Upper lobe of right lung (tissue), 1 donor: ENCODE measurements at regions not wholly inside any gene's neighbourhood (a gene's known extent, or its start where the extent isn't known, plus 50 kb on each side); places are given as distances from the start of the nearest gene placed in this dataset.

Source experiments
- ATAC-seq: fragments of 200-7000 bp; cut with Tn5 transposase; one replicate; pipeline ENCODE4 v1.9.1; 2020; ENCODE audit warnings: mild to moderate bottlenecking, moderate library complexity
- DNase-seq: peaks from one replicate; pipeline ENCODE4 v3.0.0-alpha.2; 2020
- H3K27ac ChIP-seq: fragments of 200-600 bp; one replicate; pipeline ENCODE4 v1.8.0; 2022
- H3K27me3 ChIP-seq: fragments of 200-600 bp; one replicate; pipeline ENCODE4 v1.8.0; 2022; ENCODE audit warnings: mild to moderate bottlenecking
- H3K36me3 ChIP-seq: fragments of 200-600 bp; one replicate; pipeline ENCODE4 v1.8.0; 2022
- H3K4me1 ChIP-seq: fragments of 200-600 bp; one replicate; pipeline ENCODE4 v1.8.0; 2022
- H3K4me3 ChIP-seq: fragments of 200-600 bp; one replicate; pipeline ENCODE4 v1.8.0; 2022; ENCODE audit warnings: mild to moderate bottlenecking
- H3K9me3 ChIP-seq: fragments of 200-600 bp; one replicate; pipeline ENCODE4 v1.8.0; 2022
- CTCF ChIP-seq: fragments of 200-600 bp; IDR thresholded peaks from one replicate; pipeline ENCODE4 v1.8.0; 2022; ENCODE audit warnings: antibody characterized with exemption
- intact Hi-C: fragments of 100-400 bp; cut with DNase I; formaldehyde crosslinking; loops from one replicate; pipeline ENCODE4 v1.11.0; 2022
- donor health status: DM: no; HTN: yes; CAD: no; lungs with severe emphysema.

DNA sequence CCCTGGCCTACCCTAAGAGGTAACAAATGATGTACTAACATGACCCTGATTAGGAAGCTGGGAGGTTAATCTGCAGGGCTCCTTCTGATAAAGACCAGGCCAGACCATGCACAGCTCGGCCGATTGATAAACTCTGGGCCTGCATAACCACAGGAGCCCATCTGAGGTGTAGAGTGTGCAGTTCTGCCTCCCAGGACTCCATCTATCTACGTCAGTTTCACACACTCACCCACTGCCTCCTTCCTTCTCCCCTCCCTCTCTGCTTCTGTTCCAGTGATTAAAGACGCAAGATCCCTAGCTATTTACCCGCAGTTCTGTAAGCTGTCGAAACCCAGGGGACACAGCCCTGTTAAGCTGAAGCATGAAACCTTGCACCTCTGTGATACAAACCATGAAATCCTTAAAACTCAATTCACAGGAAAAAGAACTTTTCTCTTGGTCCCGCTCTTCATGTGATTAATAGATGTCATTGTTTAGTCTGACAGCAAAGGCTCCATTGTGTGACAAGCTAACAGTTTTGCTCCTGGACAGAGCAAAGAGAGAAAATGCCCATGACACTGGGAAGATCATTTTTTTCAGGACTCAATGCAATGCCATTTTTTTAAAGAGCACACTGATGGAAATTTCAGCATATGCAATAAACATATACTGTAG is 470.6 kb downstream of the MAFB start:
- H3K4me3 ChIP-seq: no peak overlapping the region
- H3K27me3 ChIP-seq: no peaks in the 10 kb centered on the region
- DNase-seq (no peak), ATAC-seq (no peak)
- TF ChIP-seq CTCF: no peak
- no peaks in the 10 kb centered on the region for H3K36me3 ChIP-seq
- H3K4me1 ChIP-seq: no peaks in the 10 kb centered on the region
- no peak overlapping the region for H3K27ac ChIP-seq
- no peaks in the 10 kb centered on the region for H3K9me3 ChIP-seq
- intact Hi-C loops: no loop called here

- DNase-seq (no peak), ATAC-seq (no peak)
- intact Hi-C loops: no loop called here
- Histone ChIP-seq H3K27ac (no peak overlapping the region), H3K4me3 (no peak overlapping the region), H3K36me3 (no peaks in the 10 kb centered on the region), H3K27me3 (no peaks in the 10 kb centered on the region), H3K4me1 (no peaks in the 10 kb centered on the region), H3K9me3 (no peaks in the 10 kb centered on the region)
- TF ChIP-seq CTCF: no peak
Measured at GRCh38 chr20:40207655-40208054, 481.4 kb downstream of the MAFB start.

GRCh38 chr20:40205971-40206370 is 483.1 kb downstream of the MAFB start:
- H3K36me3 ChIP-seq: no peaks in the 10 kb centered on the region
- no peak overlapping the region for H3K27ac ChIP-seq
- no peak for ATAC-seq
- H3K4me1 ChIP-seq: no peaks in the 10 kb centered on the region
- DNase-seq: no peak
- intact Hi-C loops: no loop called here
- H3K27me3 ChIP-seq: no peaks in the 10 kb centered on the region
- no peak for TF ChIP-seq CTCF
- H3K4me3 ChIP-seq: no peak overlapping the region
- no peaks in the 10 kb centered on the region for H3K9me3 ChIP-seq

DNA sequence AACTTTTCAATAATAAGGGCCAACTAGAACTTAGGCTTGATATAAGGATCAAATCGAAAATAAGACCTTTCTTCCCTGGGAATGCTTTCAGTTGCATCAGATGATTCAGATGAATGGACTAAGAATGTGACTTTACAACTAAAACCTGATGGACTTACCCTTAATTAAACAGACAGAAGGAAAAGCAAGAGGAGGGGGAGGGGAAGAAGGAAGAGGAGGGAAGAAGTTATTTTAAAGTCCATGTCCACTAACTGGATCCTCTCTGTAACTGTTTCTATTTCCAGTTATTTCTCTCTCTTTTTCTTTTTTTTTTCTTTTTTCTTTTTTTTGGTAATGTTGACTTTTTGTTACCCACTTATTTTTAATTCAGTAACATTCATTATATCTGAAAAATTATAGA is 486.0 kb downstream of the MAFB start:
- DNase-seq: no peak
- Histone ChIP-seq H3K4me3 (no peak overlapping the region), H3K36me3 (no peaks in the 10 kb centered on the region), H3K4me1 (no peaks in the 10 kb centered on the region), H3K27ac (no peak overlapping the region), H3K27me3 (no peaks in the 10 kb centered on the region), H3K9me3 (no peaks in the 10 kb centered on the region)
- no peak for ATAC-seq
- TF ChIP-seq CTCF: no peak
- intact Hi-C loops: no loop called here

DNA sequence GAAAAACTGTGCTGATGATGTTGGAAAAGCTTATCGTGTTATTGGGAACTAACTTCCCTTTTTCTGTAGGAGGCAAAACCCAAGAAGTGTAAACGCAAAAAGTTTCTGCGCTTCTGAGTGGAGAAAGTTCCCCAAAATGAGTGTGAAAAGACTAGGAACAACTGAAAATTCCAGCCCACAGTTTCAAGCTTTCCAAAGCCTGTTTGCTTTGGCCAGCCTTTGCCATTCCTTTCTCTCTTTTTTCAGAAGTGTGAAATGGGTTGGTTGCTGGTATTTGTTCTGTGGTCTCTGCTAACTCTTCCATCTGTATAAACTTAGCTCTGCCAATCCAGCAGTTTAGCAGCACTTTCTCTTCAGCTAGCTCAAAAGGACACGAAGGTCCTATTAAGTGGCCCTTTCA is 491.3 kb downstream of the MAFB start:
- no peaks in the 10 kb centered on the region for H3K27me3 ChIP-seq
- no peak for TF ChIP-seq CTCF
- no peaks in the 10 kb centered on the region for H3K9me3 ChIP-seq
- no peak overlapping the region for H3K4me3 ChIP-seq
- no peaks in the 10 kb centered on the region for H3K36me3 ChIP-seq
- ATAC-seq (peak; percentile 39), DNase-seq (no peak)
- H3K27ac ChIP-seq: no peak overlapping the region
- intact Hi-C loops: no loop called here
- H3K4me1 ChIP-seq: peaks cover 6% of the 10 kb centered on the region
